Nucleus accumbens (tissue), 56 donors: ENCODE measurements at regions not wholly inside any gene's neighbourhood (a gene's known extent, or its start where the extent isn't known, plus 50 kb on each side); places are given as distances from the start of the nearest gene placed in this dataset.

Experiments used
- DNase-seq, 56 donors: peaks; one replicate each; lab custom pipeline; 2025; lab: John Stamatoyannopoulos, UW

DNA sequence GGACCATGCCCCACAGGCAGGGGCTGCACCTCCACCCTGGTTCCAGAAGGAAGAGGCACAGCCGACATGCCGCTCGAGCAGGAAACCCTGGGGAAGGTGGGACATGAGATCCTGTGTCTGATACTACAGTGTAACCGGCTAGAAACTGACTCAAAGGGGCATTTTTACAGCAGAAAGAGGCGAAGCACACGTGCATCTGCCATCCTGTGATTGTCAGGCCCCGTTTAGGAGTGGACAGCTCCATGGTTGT is 62.7 kb downstream of the SIK1 start:
- no peak for DNase-seq

DNA sequence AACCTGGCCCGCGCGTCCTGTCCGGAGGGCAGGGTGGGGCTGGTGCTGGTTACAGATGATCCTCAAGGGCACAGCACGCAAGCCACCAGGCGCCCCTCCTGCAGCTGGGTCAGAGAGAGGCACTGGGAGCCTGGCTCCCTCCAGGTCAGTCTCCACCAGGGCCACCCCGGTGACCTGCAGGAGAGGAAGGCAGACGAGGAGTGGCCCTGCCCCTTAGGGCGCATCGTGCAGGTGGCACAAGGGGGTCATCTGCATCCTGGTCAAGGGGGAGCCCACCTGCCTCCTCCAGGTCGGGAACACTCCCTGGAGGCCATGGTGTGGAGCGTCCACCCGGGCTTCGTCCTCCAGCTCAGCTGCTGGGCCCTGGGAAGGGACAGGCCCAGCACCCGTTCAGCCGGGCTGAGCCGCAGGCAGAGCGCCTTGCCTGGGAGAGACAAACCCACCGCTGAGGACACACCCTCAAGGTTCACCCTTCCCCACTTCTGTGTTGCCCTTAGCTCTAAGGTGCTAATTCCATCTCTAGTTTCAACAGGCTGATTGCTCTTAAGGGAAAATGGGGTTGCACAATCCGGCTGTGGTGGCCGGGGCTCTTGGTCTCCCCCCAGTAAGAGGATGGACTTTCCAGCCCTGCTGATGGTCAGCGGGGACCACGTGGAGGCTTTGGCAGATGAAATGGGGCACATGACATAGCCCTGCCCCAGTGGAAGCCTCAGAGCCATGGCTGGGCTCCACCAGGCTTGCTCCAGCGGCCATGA is 63.2 kb downstream of the SIK1 start:
- no peak for DNase-seq

DNA sequence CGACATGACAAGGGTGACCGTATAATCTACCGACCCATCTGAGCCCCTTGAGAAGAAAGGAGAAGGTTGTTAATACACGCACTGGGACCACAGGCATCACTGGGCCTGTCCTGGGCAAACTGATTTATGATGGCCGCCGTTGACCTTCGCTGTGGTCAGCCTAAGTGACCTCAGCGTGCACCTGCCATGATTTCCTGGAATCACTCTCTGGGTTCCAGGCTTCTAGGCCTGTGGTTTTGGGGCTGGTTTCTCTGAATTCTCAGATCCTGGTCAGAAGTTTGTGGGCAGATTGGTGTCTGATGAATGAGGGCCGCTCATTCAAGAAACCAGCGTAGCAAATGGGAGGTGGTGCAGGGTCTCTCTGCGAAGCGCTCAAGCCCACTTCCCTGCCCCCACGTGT is 64.0 kb downstream of the SIK1 start:
- no peak for DNase-seq

DNA sequence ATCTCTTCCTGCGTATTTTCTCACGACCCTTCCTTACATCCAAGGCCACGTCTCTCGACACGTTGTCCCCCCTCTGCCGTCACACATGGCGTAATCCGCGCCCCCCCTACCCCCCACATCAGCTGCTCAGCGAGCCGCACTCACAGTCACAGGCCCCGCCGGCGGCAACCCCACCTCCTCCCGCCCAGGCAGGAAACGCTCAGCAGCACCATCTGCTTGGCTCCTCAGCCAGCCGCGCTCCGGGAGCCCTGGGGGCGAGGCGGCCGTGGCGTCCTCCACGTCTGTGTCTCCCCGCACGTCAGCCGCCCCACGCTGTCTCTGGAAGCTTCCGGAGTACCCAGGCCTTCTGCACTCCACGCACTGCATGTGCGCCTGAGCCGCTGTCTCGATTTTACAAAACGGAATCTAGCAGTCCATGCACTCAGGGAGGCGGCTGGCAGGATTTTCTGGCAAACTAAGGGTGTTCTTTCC is 64.6 kb downstream of the SIK1 start:
- peak in 23 of 56 donors; percentile 10 to 76 (median 35) for DNase-seq

DNA sequence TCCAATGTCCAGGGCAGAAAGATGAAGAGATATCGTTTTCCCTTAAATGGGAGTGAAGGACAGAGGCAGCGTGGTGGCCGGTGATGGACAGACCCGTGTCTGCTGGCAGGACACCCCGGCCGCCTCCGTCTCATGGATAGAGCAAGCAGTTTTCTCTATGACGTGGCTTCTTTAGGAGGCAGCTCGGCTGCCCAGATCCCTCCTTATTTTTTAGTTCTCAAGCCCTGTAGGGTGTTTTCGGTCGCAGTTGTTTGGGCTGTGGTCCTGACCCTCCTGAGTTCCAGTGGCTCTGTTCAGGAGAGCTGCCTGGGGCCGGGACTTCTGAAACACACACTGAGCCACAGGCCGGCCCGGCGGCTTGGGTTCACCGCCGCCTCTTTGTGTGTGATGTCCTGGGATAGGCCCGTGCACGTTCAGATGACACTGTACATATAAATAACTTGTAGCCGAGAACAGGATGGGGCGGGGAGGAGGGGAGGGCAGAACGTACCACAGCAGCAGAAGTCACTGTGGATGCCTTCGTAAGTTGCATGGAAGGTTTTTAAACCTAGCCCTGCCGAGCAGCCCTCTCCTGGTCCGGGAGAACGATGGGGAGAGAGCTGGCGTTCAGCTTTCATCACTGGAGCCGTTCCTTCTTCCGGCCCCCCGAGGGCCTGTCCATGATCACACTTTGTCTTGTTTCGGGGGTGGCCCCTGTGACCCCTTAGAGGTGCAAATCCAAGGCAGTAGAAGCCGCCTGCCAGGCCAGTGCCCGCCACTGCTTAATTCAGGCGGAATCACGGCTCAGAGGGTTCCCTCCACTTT is 65.2 kb downstream of the SIK1 start:
- no peak for DNase-seq

DNA sequence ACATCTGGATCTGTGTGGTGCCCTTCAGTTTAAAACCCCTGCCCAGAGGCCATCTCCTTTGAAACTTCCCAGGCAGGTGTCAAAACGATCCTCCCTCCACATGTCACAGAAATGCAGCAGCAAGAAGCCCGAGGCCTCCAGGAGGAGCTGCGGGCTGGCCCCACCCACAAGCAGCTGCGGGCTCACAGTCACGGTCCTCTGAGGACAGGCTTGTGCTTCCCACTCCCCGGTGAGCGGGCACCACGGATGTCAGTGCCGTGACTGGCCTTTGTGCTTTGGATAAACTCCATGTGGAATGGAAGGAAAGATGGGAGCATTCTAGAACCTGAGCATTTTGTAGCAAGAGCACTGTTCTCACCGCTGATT is 65.8 kb downstream of the SIK1 start:
- DNase-seq, result no peak

DNA sequence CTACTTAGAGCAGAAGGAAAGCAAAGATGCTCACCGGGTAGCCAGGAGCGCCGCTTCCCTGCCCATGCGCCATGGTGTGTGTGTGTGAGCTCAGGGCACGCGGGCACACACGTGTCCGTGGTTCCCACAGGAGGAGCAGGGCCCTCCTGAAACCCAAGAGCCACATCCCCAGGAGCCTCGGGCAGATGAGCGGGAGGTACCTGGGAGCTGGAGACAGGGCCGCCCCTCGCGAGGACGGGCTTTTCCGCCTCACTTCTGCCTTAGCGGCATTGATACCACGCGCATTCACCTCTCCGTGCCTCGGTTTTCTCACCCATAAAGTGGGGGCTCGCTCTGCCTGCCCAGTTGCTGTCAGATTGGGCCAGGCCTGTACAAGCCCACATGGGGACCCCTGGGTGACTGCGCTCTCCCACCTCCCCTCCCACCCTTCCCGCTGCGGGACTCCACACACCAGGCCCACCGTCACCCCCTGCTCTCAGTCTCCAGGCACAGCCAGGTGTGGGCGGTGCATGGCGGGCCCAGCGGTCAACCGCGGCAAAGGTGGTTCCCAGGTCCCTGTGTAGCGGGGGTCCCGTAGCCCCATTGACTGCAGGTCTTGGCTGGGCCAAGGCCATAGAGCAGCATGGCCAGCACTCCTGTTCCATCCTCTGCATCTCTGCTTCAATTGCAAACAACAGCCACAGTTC is 66.3 kb downstream of the SIK1 start:
- DNase-seq, result no peak

DNA sequence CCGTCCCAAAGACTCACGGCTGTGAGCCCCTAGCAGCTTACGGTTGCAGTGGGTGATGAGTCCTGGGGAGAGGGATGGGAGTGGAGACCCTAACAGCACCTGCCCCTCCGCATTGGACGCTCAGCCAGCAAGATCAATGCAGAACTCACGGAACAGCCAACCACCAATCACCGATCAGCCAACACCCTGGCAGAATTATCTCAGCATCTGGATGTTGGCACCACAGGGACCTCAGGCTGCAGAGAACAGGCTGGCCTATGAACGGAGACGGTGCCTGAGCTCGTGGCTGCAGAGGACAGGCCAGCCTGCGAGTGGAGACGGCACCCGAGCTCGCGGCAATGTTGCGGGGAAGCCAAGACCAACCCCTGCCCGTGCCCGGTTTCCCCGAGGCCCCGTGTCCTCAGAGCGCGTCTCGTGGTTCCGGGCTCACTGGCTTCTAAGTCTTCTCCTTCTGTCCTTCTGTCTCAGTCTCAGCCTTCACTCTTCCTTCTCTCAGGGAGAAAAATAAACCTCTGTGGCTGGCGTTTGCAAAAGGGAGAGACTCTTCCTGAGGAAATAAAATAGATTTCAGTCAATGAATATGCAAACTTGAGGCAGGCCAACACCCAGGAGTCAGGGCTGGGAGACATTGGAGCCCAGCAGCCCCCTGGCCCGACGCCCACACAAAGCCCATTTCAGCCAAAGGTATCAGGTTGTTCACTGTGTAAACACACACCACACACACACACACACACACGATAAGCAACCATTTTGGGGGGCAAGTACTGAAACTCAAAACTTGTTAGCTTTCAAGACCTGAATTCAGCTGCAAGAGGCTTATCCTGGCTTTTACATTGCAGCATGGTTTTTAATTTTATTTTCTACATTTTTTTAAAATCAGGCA is 67.8 kb downstream of the SIK1 start:
- DNase-seq, result peak in 1 of 56 donors; percentile 25

DNA sequence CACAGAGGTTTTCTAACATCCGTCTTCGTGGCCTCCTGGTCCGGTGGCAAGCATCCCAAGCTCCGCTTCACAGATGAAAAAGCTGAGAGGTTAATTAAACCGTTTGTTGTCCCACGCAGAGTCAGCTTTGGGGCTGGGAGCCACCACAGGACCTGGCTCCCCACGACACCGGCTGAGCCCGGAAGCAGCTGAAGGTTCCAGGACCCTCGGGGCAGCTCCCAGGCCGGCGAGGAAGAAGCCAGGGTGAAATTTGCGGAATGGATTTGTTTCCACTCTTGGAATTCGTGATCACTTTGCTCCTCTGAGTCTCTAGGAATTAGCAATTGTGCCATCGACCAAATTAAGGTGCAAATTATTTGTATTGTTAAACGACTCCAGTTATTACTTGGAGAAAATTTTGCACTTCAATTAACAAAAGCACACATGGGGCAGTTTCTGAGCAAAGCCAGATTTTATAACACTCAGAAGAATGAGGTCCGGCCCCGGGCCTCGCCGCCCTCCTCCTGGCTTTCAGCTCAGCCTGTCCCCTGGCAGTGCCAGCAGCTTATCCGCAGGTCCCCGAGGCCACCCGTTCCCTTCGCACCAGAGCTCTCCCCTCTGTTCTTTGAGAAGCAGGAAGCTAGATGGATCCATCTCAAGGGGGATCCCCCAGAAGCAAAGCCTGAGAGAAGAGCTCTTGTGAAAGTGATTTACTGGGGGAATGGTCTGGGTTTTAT is 69.1 kb downstream of the SIK1 start:
- no peak for DNase-seq

DNA sequence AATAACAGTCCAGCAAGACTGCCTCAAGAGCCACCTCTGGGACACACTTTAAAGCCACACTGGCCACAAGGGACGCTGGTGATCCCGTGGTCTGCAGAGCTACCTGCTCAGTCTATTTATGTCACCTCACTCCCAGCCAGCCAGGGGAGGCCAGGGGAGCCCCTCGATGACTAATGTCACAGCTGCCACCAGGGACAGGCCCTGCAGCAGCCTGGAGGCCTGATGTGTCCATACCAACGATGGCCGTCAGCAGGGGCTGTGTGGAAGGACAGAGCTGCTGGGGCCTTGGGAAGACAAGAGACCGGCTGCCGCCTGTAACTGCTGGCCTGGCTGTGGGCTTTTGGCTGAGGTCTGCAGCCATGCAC is 71.0 kb downstream of the SIK1 start:
- no peak for DNase-seq

DNA sequence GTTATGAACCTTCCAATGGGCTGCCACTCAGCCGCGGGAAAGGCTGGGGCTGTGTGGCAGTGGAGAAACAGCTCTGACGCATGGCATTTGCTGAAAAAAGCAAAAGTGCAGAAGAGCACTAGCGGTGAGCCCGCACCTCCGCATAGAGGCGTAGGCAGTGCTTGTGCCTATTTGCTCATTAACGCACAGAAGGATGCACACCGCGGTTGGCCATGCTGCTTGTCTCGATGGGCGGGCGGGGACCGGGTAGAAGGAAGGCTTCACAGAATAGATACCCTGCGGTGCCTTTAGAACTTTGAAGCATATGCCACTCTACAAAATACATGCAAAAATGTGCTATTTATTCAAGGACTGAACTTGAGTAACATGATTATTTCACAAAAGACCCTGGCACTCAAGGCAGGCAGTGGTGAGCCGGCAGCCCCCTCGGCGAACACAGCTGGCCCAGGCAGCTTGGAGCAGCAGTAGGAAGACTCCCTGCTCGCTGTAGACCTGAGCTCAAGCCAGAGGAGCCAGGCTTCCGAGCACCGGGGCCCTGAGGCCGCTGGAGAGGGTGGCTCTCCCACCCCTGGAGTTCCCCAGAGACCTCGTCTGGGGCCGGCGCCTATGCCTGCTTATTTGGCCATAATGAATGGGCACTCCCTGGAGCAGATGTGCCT is 71.5 kb downstream of the SIK1 start:
- peak in 18 of 56 donors; percentile 14 to 71 (median 48) for DNase-seq

DNA sequence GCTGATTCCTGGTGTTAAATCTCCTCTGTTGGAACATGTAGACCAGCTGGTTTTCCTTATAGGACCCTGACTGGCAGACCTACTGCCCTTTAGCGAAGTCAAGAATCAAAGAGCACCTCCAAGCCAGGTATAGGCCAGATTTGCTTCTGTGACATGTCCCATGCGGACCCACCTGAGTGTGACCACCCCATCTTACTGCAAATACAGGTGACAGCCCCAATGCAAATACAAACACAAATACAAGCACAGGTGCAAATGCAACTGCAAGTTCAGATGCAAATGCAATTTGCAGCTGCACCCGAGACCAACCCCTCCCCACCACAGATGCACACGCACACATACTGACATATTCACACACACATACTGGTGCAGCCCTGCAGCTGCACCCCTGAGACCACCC is 72.3 kb downstream of the SIK1 start:
- DNase-seq, result no peak

DNA sequence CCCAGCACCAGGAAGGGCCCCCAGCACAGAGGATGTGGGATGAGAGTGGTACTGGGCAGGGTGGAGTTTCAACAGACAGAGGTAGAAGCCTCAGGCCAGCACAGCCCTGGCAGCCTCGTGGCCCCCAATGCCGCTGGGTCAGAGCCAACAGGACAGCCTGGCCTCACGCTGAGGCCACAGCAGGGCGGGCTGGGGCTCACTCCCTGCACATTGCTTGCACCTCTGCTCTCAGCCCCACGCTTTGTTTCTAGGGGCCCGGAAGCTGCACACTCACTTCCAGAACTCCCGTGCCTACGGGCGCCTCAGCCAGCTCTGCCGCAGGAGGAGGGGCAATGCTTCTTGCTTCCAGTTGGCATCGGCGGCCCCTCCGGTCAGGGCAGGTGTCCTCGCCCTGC is 72.9 kb downstream of the SIK1 start:
- DNase-seq, result no peak

DNA sequence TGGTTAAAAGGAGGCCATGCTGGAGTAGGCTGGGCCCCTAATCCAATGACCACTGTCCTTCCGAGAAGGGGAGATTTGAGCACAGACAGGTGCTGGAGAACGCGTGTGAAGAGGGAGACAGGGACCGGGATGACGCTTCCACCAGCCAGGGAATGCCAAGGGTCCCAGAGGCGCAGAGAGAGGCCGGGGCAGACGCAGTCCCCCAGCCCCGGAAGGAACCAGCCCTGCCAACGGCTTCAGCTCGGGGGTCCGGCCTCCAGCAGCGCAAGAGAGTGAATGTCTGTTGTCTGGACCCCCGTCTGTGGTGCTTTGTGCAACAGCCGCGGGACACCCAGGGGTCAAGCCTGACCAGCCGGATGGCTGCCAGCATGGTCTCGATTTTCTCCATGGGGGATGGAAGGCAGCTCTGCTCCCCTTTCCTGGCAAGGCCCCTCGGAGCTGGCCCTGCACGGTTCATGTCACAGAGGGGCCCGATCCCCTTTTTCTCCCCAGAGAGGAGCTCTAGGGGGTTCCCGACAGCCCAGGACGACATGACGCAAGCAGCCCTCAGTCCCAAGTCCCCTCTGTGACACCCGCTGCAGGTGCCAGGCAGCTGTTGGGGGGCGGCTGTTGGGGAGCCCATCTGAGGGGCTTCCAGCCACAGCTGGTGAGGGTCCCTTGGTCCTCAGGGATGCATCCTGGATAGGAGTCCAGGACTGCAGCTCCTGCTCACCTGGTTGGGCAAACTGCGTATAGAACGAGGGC is 73.5 kb downstream of the SIK1 start:
- DNase-seq, result no peak

DNA sequence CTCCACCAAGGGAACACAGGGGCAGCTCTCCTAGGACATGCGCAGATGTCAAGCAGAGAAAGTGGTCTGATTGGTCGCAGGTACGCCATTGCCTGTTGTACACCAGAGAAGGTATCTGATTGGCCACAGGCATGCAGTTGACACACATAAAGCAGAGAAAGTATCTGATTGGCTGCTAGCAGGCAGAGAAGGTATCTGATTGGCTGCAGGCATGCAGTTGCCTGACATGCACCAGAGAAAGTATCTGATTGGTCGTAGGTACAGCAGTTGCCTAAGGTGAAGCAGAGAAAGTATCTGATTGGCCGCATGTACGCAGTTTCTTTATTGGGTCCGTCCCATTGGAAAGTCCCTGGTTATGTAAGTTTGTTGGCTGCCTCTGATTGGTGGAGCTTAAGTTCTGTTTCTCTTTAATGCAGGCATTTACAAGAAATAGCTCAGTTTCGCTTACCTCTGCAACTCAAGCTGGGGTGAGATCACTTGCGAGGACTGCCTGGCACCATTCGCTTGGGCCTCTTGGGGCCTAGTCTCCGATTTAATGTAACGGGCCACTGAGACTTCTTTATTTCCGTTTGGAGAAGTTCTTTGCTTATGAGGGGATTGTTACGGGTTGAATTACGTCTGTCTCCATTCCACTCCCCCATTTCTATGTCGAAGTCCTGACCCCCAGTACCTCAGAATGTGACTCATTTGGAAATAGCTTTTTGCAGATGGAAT is 74.2 kb downstream of the SIK1 start:
- DNase-seq, result no peak

DNA sequence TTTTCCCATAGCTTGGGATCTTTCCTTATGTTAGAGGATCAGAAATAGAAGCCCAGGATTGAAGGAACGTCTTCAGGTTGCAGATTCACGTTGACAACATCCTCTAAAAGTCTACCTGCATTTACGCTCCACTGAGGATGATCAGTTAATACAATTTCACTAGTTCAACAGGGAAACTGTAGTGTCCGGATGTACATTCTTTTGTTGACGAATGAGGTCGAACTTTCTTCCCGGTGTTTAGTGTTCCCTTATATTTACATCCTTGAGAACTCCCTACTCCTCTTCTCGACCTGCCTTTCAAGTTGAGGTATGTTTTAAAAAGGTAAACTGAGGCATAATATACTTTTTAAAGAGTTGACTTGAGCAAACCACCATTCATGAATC is 74.8 kb downstream of the SIK1 start:
- DNase-seq, result no peak

DNA sequence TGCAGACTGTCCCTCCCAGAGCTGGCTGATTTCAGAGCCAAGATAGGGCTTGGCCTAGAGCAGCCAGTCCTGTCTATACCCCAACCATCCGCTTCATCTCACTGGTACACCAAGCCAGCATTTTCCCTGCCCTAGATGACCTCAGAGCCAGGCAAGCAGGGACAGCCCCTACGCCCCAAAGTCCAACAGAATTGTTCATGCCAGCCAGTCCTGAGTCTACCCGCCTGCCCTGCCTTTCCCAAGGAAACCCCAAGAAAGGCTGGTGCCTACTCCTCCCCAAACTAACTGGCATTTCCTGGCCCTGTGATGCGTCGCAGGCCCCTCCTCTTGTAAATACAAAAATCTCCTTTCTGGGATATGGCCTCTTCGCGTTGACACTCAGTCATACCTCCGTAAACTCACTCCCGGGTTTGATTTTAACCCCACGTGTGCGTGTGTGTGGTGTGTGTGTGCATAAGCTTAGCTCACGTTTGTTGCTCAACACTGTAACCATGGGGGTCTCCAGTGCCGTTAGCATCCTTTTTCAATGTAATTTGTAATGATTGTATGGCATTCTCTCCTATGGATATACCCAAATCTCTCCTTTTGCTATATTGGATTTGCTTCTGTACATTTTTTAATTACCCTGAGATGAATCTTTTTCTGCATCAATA is 75.3 kb downstream of the SIK1 start:
- no peak for DNase-seq

DNA sequence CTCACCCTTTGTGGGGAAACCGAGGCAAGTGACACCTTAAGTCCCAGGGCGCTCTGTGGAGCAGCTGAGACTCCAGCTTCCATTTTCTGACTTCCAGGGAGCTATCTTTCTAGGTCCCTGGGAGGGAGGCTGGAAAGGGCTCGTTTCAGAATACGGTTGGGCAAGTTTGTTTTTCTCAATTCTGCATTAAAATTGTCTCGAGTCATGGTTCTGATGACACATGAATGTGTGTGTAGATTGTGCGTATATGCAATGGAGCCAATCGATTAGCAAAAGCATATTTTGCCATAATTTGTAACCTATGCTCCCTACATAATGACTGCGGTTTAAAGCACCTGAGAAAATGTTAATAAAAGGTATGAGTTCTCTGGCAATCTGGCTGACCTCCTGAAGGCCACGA is 77.3 kb downstream of the SIK1 start:
- DNase-seq, result no peak
